IMR-90 (cell line): ENCODE measurements at regions not wholly inside any gene's neighbourhood (a gene's known extent, or its start where the extent isn't known, plus 50 kb on each side); places are given as distances from the start of the nearest gene placed in this dataset.

Source experiments
- BHLHE40 ChIP-seq: fragments of 150-350 bp; IDR thresholded peaks from 2 replicates; pipeline ENCODE4 v1.6.1; 2016; ENCODE audit warnings: mild to moderate bottlenecking, low read depth, low read length
- CEBPB ChIP-seq: IDR thresholded peaks from 2 replicates; pipeline ENCODE4 v1.6.1; 2012; ENCODE audit warnings: low read depth, low read length, improper control_type of control experiment
- CHD1 ChIP-seq: IDR thresholded peaks from 2 replicates; pipeline ENCODE4 v1.6.1; 2012; ENCODE audit warnings: low read depth, low read length, improper control_type of control experiment
- CTCF ChIP-seq: conservative IDR thresholded peaks from 2 replicates; pipeline ENCODE4 v1.5.1; 2012; ENCODE audit warnings: mild to moderate bottlenecking, low read depth, low read length, improper control_type of control experiment
- FOS ChIP-seq: fragments of 150-350 bp; IDR thresholded peaks from 2 replicates; pipeline ENCODE4 v1.6.1; 2016; ENCODE audit warnings: low read depth, low read length
- MAZ ChIP-seq: IDR thresholded peaks from 2 replicates; pipeline ENCODE4 v1.6.1; 2012; ENCODE audit warnings: low read depth, mild to moderate bottlenecking, low read length, improper control_type of control experiment, moderate library complexity, borderline replicate concordance
- MXI1 ChIP-seq: IDR thresholded peaks from 2 replicates; pipeline ENCODE4 v1.6.1; 2012; ENCODE audit warnings: low read depth, mild to moderate bottlenecking, low read length, moderate library complexity, borderline replicate concordance
- POLR2A ChIP-seq: IDR thresholded peaks from 2 replicates; pipeline ENCODE4 v1.6.1; 2012; ENCODE audit warnings: mild to moderate bottlenecking, low read depth, low read length
- RAD21 ChIP-seq: IDR thresholded peaks from 2 replicates; pipeline ENCODE4 v1.6.1; 2012; ENCODE audit warnings: low read length, improper control_type of control experiment
- RFX5 ChIP-seq: IDR thresholded peaks from 2 replicates; pipeline ENCODE4 v1.8.0; 2012; ENCODE audit warnings: low read depth, mild to moderate bottlenecking, low read length, moderate library complexity
- SMC3 ChIP-seq: fragments of 150-350 bp; IDR thresholded peaks from 2 replicates; pipeline ENCODE4 v1.6.1; 2016; ENCODE audit warnings: low read depth, mild to moderate bottlenecking, antibody characterized with exemption, low read length, moderate library complexity
- TF ChIP-seq, protein P1 (sequence below): fragments of 150-350 bp; IDR thresholded peaks from 2 replicates; pipeline ENCODE4 v1.6.1; 2017; ENCODE audit warnings: mild to moderate bottlenecking, antibody characterized with exemption, low read length, low read depth

DNA sequence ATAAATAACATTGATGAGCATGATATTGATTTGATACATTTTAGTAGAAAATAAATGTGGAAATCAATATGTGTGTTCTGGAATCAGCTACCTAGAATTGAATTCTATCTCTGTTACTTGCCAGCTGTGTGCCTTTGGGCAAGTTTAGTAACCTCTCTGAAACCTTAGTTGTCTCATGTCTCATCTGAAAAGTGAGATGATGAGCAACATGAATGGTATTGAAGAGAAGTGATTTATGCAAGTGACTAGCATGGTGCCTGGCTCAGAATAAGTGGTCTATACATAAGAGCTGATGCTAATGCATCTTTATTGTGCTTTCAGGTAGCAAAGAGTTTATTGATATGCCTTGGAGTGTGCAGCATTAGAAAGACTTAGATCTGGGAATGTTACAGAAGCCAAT lies 383.3 kb downstream of the PRDM2 start:
- TF ChIP-seq CTCF (no peak), CHD1 (no peak), POLR2A (no peak), MXI1 (no peak), MAZ (no peak), RFX5 (no peak), FOS (no peak), BHLHE40 (no peak), CEBPB (no peak), SMC3 (no peak), RAD21 (no peak)
- TF ChIP-seq, protein P1, sequence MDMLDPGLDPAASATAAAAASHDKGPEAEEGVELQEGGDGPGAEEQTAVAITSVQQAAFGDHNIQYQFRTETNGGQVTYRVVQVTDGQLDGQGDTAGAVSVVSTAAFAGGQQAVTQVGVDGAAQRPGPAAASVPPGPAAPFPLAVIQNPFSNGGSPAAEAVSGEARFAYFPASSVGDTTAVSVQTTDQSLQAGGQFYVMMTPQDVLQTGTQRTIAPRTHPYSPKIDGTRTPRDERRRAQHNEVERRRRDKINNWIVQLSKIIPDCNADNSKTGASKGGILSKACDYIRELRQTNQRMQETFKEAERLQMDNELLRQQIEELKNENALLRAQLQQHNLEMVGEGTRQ: no peak
